HG03039 (cell line): ENCODE measurements at regions not wholly inside any gene's neighbourhood (a gene's known extent, or its start where the extent isn't known, plus 50 kb on each side); places are given as distances from the start of the nearest gene placed in this dataset.

Experiments used
- ATAC-seq: cut with Tn5 transposase; IDR thresholded peaks from one replicate; pipeline ENCODE4 v1.9.1; 2021; ENCODE audit warnings: mild to moderate bottlenecking, moderate library complexity; ENCODE audit not compliant: unreplicated experiment

- no peak for ATAC-seq
These were observed 388.7 kb upstream of the TBX3 start for GRCh38 chr12:115072712-115073111.

GRCh38 chr12:115070313-115070712, 386.3 kb upstream of the TBX3 start:
- ATAC-seq: no peak

- ATAC-seq: no peak
These were observed 380.3 kb upstream of the TBX3 start for GRCh38 chr12:115064296-115064695.

- no peak for ATAC-seq
These were observed 378.8 kb upstream of the TBX3 start for GRCh38 chr12:115062741-115063140.

GRCh38 chr12:115060477-115061168, 376.6 kb upstream of the TBX3 start:
- ATAC-seq: no peak

- ATAC-seq: no peak
These were observed 373.5 kb upstream of the TBX3 start for GRCh38 chr12:115057445-115057844.

- no peak for ATAC-seq
These were observed 367.4 kb upstream of the TBX3 start for GRCh38 chr12:115051378-115051777.

- no peak for ATAC-seq
These were observed 365.6 kb upstream of the TBX3 start for GRCh38 chr12:115049614-115050013.

- ATAC-seq: no peak
These were observed 362.8 kb upstream of the TBX3 start for GRCh38 chr12:115046805-115047204.

- no peak for ATAC-seq
These were observed 360.1 kb upstream of the TBX3 start for GRCh38 chr12:115044073-115044472.

GRCh38 chr12:115043079-115043478, 359.1 kb upstream of the TBX3 start:
- ATAC-seq: no peak

- no peak for ATAC-seq
These were observed 358.4 kb upstream of the TBX3 start for GRCh38 chr12:115042341-115042740.

- no peak for ATAC-seq
These were observed 353.9 kb upstream of the TBX3 start for GRCh38 chr12:115037830-115038229.

- no peak for ATAC-seq
These were observed 351.6 kb upstream of the TBX3 start for GRCh38 chr12:115035535-115036107.

GRCh38 chr12:115032521-115032920, 348.5 kb upstream of the TBX3 start:
- no peak for ATAC-seq

GRCh38 chr12:115030017-115030416, 346.0 kb upstream of the TBX3 start:
- ATAC-seq: no peak

GRCh38 chr12:115024531-115024930, 340.6 kb upstream of the TBX3 start:
- ATAC-seq: no peak

- ATAC-seq: no peak
These were observed 339.6 kb upstream of the TBX3 start for GRCh38 chr12:115023279-115024265.

- ATAC-seq: no peak
These were observed 336.1 kb upstream of the TBX3 start for GRCh38 chr12:115020091-115020490.

- no peak for ATAC-seq
These were observed 333.4 kb upstream of the TBX3 start for GRCh38 chr12:115017346-115017745.

- no peak for ATAC-seq
These were observed 329.4 kb upstream of the TBX3 start for GRCh38 chr12:115013236-115013981.
